ENCODE measurements at regions not wholly inside any gene's neighbourhood (a gene's known extent, or its start where the extent isn't known, plus 50 kb on each side); places are given as distances from the start of the nearest gene placed in this dataset.

- Histone ChIP-seq H3K4me1 (ENCODE audit: control insufficient read depth, insufficient read depth, low read length) (0 out of 2 replicates have a peak, but pooled peaks cover 5% of the 10 kb centered on the region), H3K9me3 (ENCODE audit: control insufficient read depth, insufficient read depth, low read length) (no peaks in the 10 kb centered on the region)
Measured at GRCh38 chr12:93979189-93979588, 169.2 kb upstream of the PLXNC1 start.

GRCh38 chr12:93980711-93981110, 167.7 kb upstream of the PLXNC1 start:
- H3K9ac ChIP-seq (ENCODE audit: low read depth, low read length) = no peak overlapping the region
- H3K36me3 ChIP-seq (ENCODE audit: control insufficient read depth, insufficient read depth, low read length) = no peaks in the 10 kb centered on the region
- H3K9me3 ChIP-seq (ENCODE audit: control insufficient read depth, insufficient read depth, low read length) = no peaks in the 10 kb centered on the region

More at GRCh38 chr12:93979189-93979588, 169.2 kb upstream of the PLXNC1 start:
- Histone ChIP-seq H3K36me3 (ENCODE audit: control insufficient read depth, insufficient read depth, low read length) (no peaks in the 10 kb centered on the region), H3K9ac (ENCODE audit: low read depth, low read length) (no peak overlapping the region), H3K27me3 (ENCODE audit: control insufficient read depth, insufficient read depth, low read length) (no peaks in the 10 kb centered on the region), H3K4me3 (ENCODE audit: low read depth, low read length) (no peak overlapping the region), H3K27ac (ENCODE audit: low read depth, low read length) (no peak overlapping the region)

GRCh38 chr12:93981411-93981810, 167.0 kb upstream of the PLXNC1 start:
- no peaks in the 10 kb centered on the region for H3K9me3 ChIP-seq (ENCODE audit: control insufficient read depth, insufficient read depth, low read length)
- no peaks in the 10 kb centered on the region for H3K36me3 ChIP-seq (ENCODE audit: control insufficient read depth, insufficient read depth, low read length)
- H3K4me1 ChIP-seq (ENCODE audit: control insufficient read depth, insufficient read depth, low read length) = 0 out of 2 replicates have a peak, but pooled peaks cover 5% of the 10 kb centered on the region
- no peaks in the 10 kb centered on the region for H3K27me3 ChIP-seq (ENCODE audit: control insufficient read depth, insufficient read depth, low read length)
- H3K27ac ChIP-seq (ENCODE audit: low read depth, low read length) = no peak overlapping the region
- H3K9ac ChIP-seq (ENCODE audit: low read depth, low read length) = no peak overlapping the region
- no peak overlapping the region for H3K4me3 ChIP-seq (ENCODE audit: low read depth, low read length)

More at GRCh38 chr12:93980711-93981110, 167.7 kb upstream of the PLXNC1 start:
- Histone ChIP-seq H3K4me3 (ENCODE audit: low read depth, low read length) (no peak overlapping the region), H3K4me1 (ENCODE audit: control insufficient read depth, insufficient read depth, low read length) (0 out of 2 replicates have a peak, but pooled peaks cover 5% of the 10 kb centered on the region), H3K27ac (ENCODE audit: low read depth, low read length) (no peak overlapping the region), H3K27me3 (ENCODE audit: control insufficient read depth, insufficient read depth, low read length) (no peaks in the 10 kb centered on the region)

GRCh38 chr12:93982771-93983315, 165.5 kb upstream of the PLXNC1 start:
- no peak overlapping the region for H3K9ac ChIP-seq (ENCODE audit: low read depth, low read length)
- H3K9me3 ChIP-seq (ENCODE audit: control insufficient read depth, insufficient read depth, low read length) = no peaks in the 10 kb centered on the region
- no peak overlapping the region for H3K4me3 ChIP-seq (ENCODE audit: low read depth, low read length)
- H3K4me1 ChIP-seq (ENCODE audit: control insufficient read depth, insufficient read depth, low read length) = 0 out of 2 replicates have a peak, but pooled peaks cover 5% of the 10 kb centered on the region
- no peaks in the 10 kb centered on the region for H3K27me3 ChIP-seq (ENCODE audit: control insufficient read depth, insufficient read depth, low read length)
- no peak overlapping the region for H3K27ac ChIP-seq (ENCODE audit: low read depth, low read length)
- H3K36me3 ChIP-seq (ENCODE audit: control insufficient read depth, insufficient read depth, low read length) = no peaks in the 10 kb centered on the region

- no peak overlapping the region for H3K27ac ChIP-seq (ENCODE audit: low read depth, low read length)
- no peak overlapping the region for H3K9ac ChIP-seq (ENCODE audit: low read depth, low read length)
- no peak overlapping the region for H3K4me3 ChIP-seq (ENCODE audit: low read depth, low read length)
- H3K36me3 ChIP-seq (ENCODE audit: control insufficient read depth, insufficient read depth, low read length) = no peaks in the 10 kb centered on the region
- no peaks in the 10 kb centered on the region for H3K9me3 ChIP-seq (ENCODE audit: control insufficient read depth, insufficient read depth, low read length)
- H3K27me3 ChIP-seq (ENCODE audit: control insufficient read depth, insufficient read depth, low read length) = no peaks in the 10 kb centered on the region
- H3K4me1 ChIP-seq (ENCODE audit: control insufficient read depth, insufficient read depth, low read length) = 0 out of 2 replicates have a peak, but pooled peaks cover 5% of the 10 kb centered on the region
Measured at GRCh38 chr12:93984005-93984404, 164.4 kb upstream of the PLXNC1 start.

- Histone ChIP-seq H3K9me3 (ENCODE audit: control insufficient read depth, insufficient read depth, low read length) (no peaks in the 10 kb centered on the region), H3K9ac (ENCODE audit: low read depth, low read length) (no peak overlapping the region), H3K27me3 (ENCODE audit: control insufficient read depth, insufficient read depth, low read length) (no peaks in the 10 kb centered on the region), H3K36me3 (ENCODE audit: control insufficient read depth, insufficient read depth, low read length) (no peaks in the 10 kb centered on the region), H3K4me1 (ENCODE audit: control insufficient read depth, insufficient read depth, low read length) (no peaks in the 10 kb centered on the region), H3K4me3 (ENCODE audit: low read depth, low read length) (no peak overlapping the region), H3K27ac (ENCODE audit: low read depth, low read length) (no peak overlapping the region)
Measured at GRCh38 chr12:93989949-93990348, 158.4 kb upstream of the PLXNC1 start.

- H3K9me3 ChIP-seq (ENCODE audit: control insufficient read depth, insufficient read depth, low read length) = no peaks in the 10 kb centered on the region
- no peaks in the 10 kb centered on the region for H3K4me1 ChIP-seq (ENCODE audit: control insufficient read depth, insufficient read depth, low read length)
- no peak overlapping the region for H3K9ac ChIP-seq (ENCODE audit: low read depth, low read length)
- H3K4me3 ChIP-seq (ENCODE audit: low read depth, low read length) = no peak overlapping the region
- H3K36me3 ChIP-seq (ENCODE audit: control insufficient read depth, insufficient read depth, low read length) = no peaks in the 10 kb centered on the region
- H3K27ac ChIP-seq (ENCODE audit: low read depth, low read length) = peak overlapping the region; percentile 14
- no peaks in the 10 kb centered on the region for H3K27me3 ChIP-seq (ENCODE audit: control insufficient read depth, insufficient read depth, low read length)
Measured at GRCh38 chr12:93990832-93991803, 157.3 kb upstream of the PLXNC1 start.

- Histone ChIP-seq H3K4me1 (ENCODE audit: control insufficient read depth, insufficient read depth, low read length) (no peaks in the 10 kb centered on the region), H3K27ac (ENCODE audit: low read depth, low read length) (no peak overlapping the region), H3K9me3 (ENCODE audit: control insufficient read depth, insufficient read depth, low read length) (no peaks in the 10 kb centered on the region), H3K9ac (ENCODE audit: low read depth, low read length) (no peak overlapping the region), H3K36me3 (ENCODE audit: control insufficient read depth, insufficient read depth, low read length) (no peaks in the 10 kb centered on the region), H3K27me3 (ENCODE audit: control insufficient read depth, insufficient read depth, low read length) (no peaks in the 10 kb centered on the region), H3K4me3 (ENCODE audit: low read depth, low read length) (no peak overlapping the region)
Measured at GRCh38 chr12:93991829-93992461, 156.4 kb upstream of the PLXNC1 start.

GRCh38 chr12:93994721-93995120, 153.7 kb upstream of the PLXNC1 start:
- Histone ChIP-seq H3K27me3 (ENCODE audit: control insufficient read depth, insufficient read depth, low read length) (no peaks in the 10 kb centered on the region), H3K4me3 (ENCODE audit: low read depth, low read length) (no peak overlapping the region), H3K9ac (ENCODE audit: low read depth, low read length) (no peak overlapping the region), H3K36me3 (ENCODE audit: control insufficient read depth, insufficient read depth, low read length) (no peaks in the 10 kb centered on the region), H3K4me1 (ENCODE audit: control insufficient read depth, insufficient read depth, low read length) (no peaks in the 10 kb centered on the region), H3K27ac (ENCODE audit: low read depth, low read length) (no peak overlapping the region), H3K9me3 (ENCODE audit: control insufficient read depth, insufficient read depth, low read length) (no peaks in the 10 kb centered on the region)

- no peaks in the 10 kb centered on the region for H3K27me3 ChIP-seq (ENCODE audit: control insufficient read depth, insufficient read depth, low read length)
- no peak overlapping the region for H3K27ac ChIP-seq (ENCODE audit: low read depth, low read length)
- no peaks in the 10 kb centered on the region for H3K9me3 ChIP-seq (ENCODE audit: control insufficient read depth, insufficient read depth, low read length)
- no peaks in the 10 kb centered on the region for H3K4me1 ChIP-seq (ENCODE audit: control insufficient read depth, insufficient read depth, low read length)
- no peak overlapping the region for H3K4me3 ChIP-seq (ENCODE audit: low read depth, low read length)
- H3K36me3 ChIP-seq (ENCODE audit: control insufficient read depth, insufficient read depth, low read length) = no peaks in the 10 kb centered on the region
- no peak overlapping the region for H3K9ac ChIP-seq (ENCODE audit: low read depth, low read length)
Measured at GRCh38 chr12:93996321-93996720, 152.1 kb upstream of the PLXNC1 start.

- Histone ChIP-seq H3K9me3 (ENCODE audit: control insufficient read depth, insufficient read depth, low read length) (no peaks in the 10 kb centered on the region), H3K27ac (ENCODE audit: low read depth, low read length) (no peak overlapping the region), H3K9ac (ENCODE audit: low read depth, low read length) (no peak overlapping the region), H3K27me3 (ENCODE audit: control insufficient read depth, insufficient read depth, low read length) (no peaks in the 10 kb centered on the region), H3K4me1 (ENCODE audit: control insufficient read depth, insufficient read depth, low read length) (no peaks in the 10 kb centered on the region; the same call in 1 of the 2 replicates), H3K4me3 (ENCODE audit: low read depth, low read length) (no peak overlapping the region), H3K36me3 (ENCODE audit: control insufficient read depth, insufficient read depth, low read length) (no peaks in the 10 kb centered on the region)
Measured at GRCh38 chr12:94001691-94002090, 146.7 kb upstream of the PLXNC1 start.
